Effector memory CD8-positive, alpha-beta T cell (primary cell): ENCODE measurements at regions not wholly inside any gene's neighbourhood (a gene's known extent, or its start where the extent isn't known, plus 50 kb on each side); places are given as distances from the start of the nearest gene placed in this dataset.
"Not testable (repeated sequence)": the region's sequence is repeated elsewhere in the genome, so short reads cannot be mapped to it uniquely, and the experiment has no call there.

Source experiments
- ATAC-seq: fragments of 150-1000 bp; cut with Tn5 transposase; replicated peaks from 2 replicates; pipeline ENCODE4 v1.10.0; 2021; ENCODE audit warnings: mild to moderate bottlenecking, moderate library complexity
- DNase-seq, 3 experiments: peaks; one replicate each; pipeline ENCODE4 v3.0.0; 2021
- H3K27ac Mint-ChIP-seq, 2 donors: one replicate each; pipeline ENCODE4 v1.8.0; 2022; ENCODE audit warnings: mild to moderate bottlenecking in 2 of 2, mixed read lengths in 2 of 2, moderate library complexity in 2 of 2
- H3K27me3 Mint-ChIP-seq, 2 donors: one replicate each; pipeline ENCODE4 v1.8.0; 2022; ENCODE audit warnings: mixed read lengths in 2 of 2
- H3K36me3 Mint-ChIP-seq: one replicate; pipeline ENCODE4 v1.8.0; 2022; ENCODE audit warnings: mild to moderate bottlenecking, moderate library complexity, mixed read lengths; ENCODE audit not compliant: insufficient read depth
- H3K4me1 Mint-ChIP-seq, 2 donors: one replicate each; pipeline ENCODE4 v1.8.0; 2022; ENCODE audit warnings: low read depth in 2 of 2, mixed read lengths in 2 of 2
- H3K4me3 Mint-ChIP-seq, 2 donors: one replicate each; pipeline ENCODE4 v1.8.0; 2022; ENCODE audit warnings: mild to moderate bottlenecking in 2 of 2, mixed read lengths in 2 of 2, moderate library complexity in 2 of 2
- H3K9me3 Mint-ChIP-seq, 2 donors: one replicate each; pipeline ENCODE4 v1.8.0; 2022; ENCODE audit warnings: mixed read lengths in 2 of 2

DNA sequence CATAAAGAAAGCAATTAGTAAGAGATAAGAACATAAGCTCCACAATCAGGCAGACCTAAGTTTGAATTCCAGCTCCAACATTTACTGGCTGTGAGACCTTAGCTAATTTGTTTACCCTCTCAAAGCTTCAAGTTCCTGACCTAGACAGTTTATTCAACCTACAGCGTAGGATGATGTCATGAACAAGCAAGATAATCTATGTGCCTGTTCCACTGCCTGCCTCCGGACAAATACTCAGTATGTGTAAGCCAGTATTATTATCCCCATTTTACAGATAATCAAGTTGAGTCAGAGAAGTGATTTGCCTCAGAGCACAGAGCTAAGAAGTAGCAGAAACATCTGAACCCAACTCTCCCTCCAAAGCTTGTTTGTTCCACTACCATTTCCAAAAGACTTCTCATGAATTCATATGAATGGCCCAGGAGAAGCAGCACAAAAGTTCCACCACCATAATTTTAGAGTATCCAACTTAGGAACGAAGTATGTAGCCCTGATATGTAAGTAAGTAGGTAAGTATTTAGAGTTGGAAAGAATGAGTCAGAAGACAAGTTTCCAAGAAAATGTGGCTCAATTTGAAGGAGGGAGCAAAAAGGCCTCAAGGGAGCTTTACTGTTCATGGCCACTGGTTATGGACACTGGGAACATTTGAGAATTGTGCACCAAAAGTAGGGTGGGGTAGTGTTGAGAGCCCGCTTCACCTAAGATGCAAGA lies 398.2 kb downstream of the NFIB start:
- ATAC-seq, result no peak
- Mint-ChIP-seq H3K27ac (no peak overlapping the region), H3K9me3 (peaks cover 0 to 13% of the 10 kb centered on the region in 2 donors), H3K27me3 (no peaks in the 10 kb centered on the region), H3K36me3 (no peaks in the 10 kb centered on the region), H3K4me3 (no peak overlapping the region), H3K4me1 (no peaks in the 10 kb centered on the region)
- no peak for DNase-seq

DNA sequence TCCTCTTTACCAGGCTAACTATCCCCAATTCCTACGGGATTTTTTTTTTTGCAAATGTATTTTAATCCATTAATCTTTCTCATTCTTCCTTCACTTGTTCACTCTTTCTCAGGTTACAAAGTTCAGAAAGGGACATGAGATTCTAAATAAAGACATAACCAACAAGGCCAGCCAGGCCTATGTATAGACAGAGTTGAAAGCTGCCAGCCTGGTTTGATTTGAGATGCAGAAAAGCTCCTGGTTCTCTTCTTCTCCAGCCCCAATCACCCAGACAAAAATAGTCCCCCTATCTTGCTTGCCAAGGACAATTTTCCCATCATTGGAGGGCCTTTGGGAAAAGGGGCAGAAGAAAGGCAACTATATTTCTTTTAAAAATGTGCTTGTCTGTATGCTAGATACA lies 398.8 kb downstream of the NFIB start:
- ATAC-seq, result no peak
- Mint-ChIP-seq H3K36me3 (no peaks in the 10 kb centered on the region), H3K27ac (no peak overlapping the region), H3K4me3 (no peak overlapping the region), H3K4me1 (no peaks in the 10 kb centered on the region), H3K27me3 (no peaks in the 10 kb centered on the region), H3K9me3 (peaks cover 0 to 13% of the 10 kb centered on the region in 2 donors)
- no peak for DNase-seq

DNA sequence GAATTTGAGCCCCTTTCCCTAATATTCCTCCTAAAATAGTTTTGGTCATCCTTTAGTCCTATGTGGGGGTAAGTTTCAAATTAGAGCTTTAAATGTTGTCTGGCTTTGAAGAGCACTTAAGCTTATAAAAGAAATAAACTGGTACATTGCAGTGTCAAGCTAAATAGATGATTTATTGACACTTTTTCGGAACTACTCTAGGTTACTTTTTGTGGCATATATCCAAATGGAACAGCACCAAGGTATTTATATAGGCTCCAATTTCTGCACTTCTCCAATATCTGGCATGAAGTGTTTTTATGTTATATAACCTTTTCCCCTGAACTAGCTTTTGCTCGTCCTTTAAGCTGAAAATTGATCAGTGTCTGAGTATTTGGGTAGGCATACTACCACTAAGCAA lies 402.5 kb downstream of the NFIB start:
- Mint-ChIP-seq H3K4me1 (no peaks in the 10 kb centered on the region), H3K36me3 (no peaks in the 10 kb centered on the region), H3K27me3 (no peaks in the 10 kb centered on the region), H3K9me3 (peaks cover 0 to 10% of the 10 kb centered on the region in 2 donors), H3K27ac (no peak overlapping the region), H3K4me3 (no peak overlapping the region)
- DNase-seq, result no peak
- no peak for ATAC-seq

DNA sequence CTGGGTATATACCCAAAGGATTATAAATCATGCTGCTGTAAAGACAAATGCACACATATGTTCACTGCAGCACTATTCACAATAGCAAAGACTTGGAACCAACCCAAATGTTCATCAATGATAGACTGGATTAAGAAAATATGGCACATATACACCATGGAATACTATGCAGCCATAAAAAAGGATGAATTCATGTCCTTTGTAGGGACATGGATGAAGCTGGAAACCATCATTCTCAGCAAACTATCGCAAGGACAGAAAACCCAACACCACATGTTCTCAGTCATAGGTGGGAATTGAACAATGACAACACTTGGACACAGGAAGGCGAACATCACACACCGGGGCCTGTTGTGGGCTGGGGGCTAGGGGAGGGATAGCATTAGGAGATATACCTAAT lies 406.1 kb downstream of the NFIB start:
- not testable (repeated sequence) for DNase-seq, H3K27me3 Mint-ChIP-seq, H3K4me1 Mint-ChIP-seq, H3K9me3 Mint-ChIP-seq, H3K27ac Mint-ChIP-seq, H3K4me3 Mint-ChIP-seq, ATAC-seq, H3K36me3 Mint-ChIP-seq

DNA sequence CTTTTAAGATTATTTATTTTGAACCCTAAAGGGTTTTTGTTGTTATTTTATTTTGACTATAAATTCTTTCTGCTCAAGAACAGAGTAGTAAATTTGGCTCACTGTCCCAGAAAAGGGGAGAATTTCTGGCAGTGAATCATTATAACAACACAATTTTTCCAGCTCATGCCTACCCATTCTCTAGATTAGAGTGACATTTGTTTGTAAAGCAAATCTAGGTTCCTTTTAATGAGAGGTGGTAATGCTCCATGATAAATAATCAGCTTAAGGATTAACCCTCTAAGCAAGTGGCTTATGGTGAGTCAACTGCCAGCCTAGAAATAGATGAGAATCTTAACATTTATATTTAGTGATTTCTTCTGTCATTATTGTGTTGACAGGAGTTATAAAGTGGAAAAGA lies 409.2 kb downstream of the NFIB start:
- Mint-ChIP-seq H3K9me3 (peaks cover 0 to 5% of the 10 kb centered on the region in 2 donors), H3K4me3 (no peak overlapping the region), H3K4me1 (no peaks in the 10 kb centered on the region), H3K27ac (no peak overlapping the region), H3K36me3 (no peaks in the 10 kb centered on the region), H3K27me3 (no peaks in the 10 kb centered on the region)
- ATAC-seq (no peak), DNase-seq (no peak)

DNA sequence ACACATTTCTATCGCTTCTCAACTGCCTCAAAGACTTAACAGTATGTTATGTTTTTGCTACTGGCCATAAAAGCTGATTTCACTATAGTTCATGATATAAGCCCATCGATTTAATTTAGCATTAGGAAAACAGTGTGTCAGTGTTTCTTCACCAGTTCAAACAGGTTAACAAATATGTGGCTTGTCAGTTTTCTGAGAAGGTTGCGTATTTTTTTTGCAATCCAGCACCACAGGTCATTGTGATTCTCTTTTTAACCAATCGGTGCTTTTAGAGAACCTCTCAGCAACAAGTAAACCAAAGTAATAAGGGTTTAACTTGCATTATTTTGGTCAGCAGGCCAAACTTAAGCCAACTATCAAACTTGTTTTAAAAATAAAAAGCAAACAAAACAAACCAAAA lies 409.6 kb downstream of the NFIB start:
- ATAC-seq (no peak), DNase-seq (no peak)
- H3K27ac Mint-ChIP-seq, result no peak overlapping the region
- H3K4me3 Mint-ChIP-seq, result no peak overlapping the region
- H3K36me3 Mint-ChIP-seq, result no peaks in the 10 kb centered on the region
- H3K4me1 Mint-ChIP-seq, result no peaks in the 10 kb centered on the region
- peaks cover 0 to 6% of the 10 kb centered on the region in 2 donors for H3K9me3 Mint-ChIP-seq
- no peaks in the 10 kb centered on the region for H3K27me3 Mint-ChIP-seq

DNA sequence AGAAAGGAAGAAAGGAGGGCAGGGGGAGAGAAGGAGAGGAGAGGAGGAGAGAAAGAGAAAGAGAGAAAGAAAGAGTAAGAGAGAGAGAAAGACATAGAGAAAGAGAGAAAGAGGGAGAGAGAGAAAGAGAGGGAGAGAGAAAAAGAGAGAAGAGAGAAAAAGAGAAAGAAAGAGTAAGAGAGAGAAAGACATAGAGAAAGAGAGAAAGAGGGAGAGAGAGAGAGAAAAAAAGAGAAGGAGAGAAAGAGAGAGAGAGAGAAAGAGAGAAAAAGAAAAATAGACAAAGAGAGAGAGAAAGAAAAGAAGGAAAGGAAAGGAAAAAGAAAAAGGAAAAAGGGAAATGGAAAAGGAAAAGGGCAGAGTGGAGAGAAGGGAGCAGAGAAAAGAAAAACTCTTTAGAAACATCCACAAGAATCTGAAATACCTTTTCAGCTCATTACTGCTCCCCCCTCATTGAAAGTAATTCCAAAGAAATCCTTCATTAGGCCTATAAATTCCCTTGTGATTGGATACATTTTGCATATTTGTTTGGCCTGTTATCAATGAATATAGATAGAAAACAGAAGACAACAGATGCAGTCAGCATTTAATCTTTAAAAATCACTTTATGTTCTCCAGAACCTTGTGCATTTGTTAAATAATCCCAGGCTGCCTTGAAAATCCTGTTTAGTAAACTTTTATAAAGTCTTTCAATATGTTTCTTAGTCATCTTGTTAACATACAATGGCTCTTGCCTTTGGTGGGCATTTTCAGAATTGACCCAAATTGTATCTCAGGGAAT lies 411.5 kb downstream of the NFIB start:
- DNase-seq (no peak), ATAC-seq (no peak)
- Mint-ChIP-seq H3K36me3 (no peaks in the 10 kb centered on the region), H3K27me3 (no peaks in the 10 kb centered on the region), H3K4me1 (no peaks in the 10 kb centered on the region), H3K27ac (no peak overlapping the region), H3K4me3 (no peak overlapping the region), H3K9me3 (peaks cover 0 to 5% of the 10 kb centered on the region in 2 donors)

DNA sequence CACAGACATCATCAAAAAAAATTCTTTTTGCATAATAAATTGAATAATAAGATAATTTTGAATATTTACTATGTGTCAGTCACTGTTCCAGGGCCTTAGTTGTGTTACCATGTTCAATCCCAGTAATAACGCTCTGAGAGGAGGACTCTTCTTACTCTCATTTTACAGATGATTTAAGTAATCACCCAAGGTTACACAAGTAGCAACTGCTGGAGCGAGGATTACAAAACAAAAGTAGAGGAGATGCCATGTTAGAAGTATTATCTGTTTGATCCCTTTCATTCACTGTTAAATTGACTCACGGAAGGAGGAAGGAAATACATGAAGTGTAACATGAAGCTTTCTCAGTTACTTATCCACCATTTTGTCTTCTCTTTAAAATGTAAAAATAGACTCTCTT lies 412.8 kb downstream of the NFIB start:
- Mint-ChIP-seq H3K4me3 (no peak overlapping the region), H3K4me1 (no peaks in the 10 kb centered on the region), H3K27ac (no peak overlapping the region), H3K36me3 (no peaks in the 10 kb centered on the region), H3K9me3 (peaks cover 0 to 5% of the 10 kb centered on the region in 2 donors), H3K27me3 (no peaks in the 10 kb centered on the region)
- DNase-seq (no peak), ATAC-seq (no peak)

DNA sequence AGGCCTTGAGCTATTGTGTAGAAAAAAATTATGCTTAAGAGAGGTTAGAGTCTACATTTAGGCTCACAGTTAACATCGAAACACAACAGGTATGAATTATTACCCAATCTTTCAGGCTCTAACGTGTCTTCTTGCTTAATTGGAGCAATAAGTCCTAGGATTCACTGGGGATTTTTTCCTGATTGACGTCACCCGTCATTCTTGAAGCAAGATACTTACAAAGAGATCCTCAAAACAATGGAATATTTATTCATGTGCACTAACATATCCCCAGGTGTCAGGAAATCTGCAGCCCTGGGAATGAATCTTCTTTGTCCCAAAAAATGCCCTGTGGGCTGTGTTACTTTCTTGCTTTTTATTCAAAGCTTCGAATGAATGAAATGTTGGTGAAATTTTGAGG lies 413.5 kb downstream of the NFIB start:
- Mint-ChIP-seq H3K27ac (no peak overlapping the region), H3K9me3 (peaks cover 0 to 5% of the 10 kb centered on the region in 2 donors), H3K27me3 (no peaks in the 10 kb centered on the region), H3K4me3 (no peak overlapping the region), H3K4me1 (no peaks in the 10 kb centered on the region), H3K36me3 (no peaks in the 10 kb centered on the region)
- ATAC-seq (no peak), DNase-seq (no peak)

DNA sequence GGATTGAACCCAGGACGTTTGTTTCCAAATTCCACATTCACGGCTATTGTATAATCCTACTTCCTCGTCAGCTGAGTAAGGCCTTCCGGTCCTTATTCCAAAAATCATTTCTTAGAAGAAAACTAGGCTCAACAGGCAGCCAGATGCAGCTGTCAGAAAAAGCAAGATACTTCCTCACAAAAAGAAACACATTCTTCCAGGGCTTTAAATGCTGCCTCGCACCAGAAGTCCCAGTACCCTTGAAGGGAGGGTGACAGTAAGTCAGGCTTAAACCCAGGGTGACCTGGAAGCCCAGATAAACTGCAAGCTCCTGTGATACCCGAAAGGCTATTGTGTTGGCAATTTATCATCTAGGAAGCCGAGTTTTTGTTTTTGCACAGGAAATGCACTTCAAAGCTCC lies 414.0 kb downstream of the NFIB start:
- Mint-ChIP-seq H3K4me3 (no peak overlapping the region), H3K27ac (no peak overlapping the region), H3K9me3 (peaks cover 0 to 5% of the 10 kb centered on the region in 2 donors), H3K4me1 (no peaks in the 10 kb centered on the region), H3K27me3 (no peaks in the 10 kb centered on the region), H3K36me3 (no peaks in the 10 kb centered on the region)
- ATAC-seq (no peak), DNase-seq (no peak)

DNA sequence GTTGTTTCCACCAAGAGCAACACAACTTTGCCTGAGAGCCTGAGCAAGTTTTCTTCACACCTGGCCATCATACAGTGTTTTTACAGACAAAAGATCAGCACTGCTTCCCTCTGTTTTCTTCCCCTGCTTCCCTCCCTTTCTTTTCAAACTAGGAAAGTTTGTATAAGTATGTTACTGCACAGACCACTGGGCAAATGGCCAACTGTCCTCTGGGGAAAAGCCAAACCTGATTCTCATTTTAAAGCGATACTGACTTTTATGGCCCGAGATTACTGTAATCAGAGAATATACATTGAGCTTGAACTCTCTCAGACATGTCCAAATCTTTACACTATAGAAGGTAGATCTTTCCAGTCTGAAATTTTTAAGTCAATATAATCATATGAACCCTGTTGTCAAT lies 415.0 kb downstream of the NFIB start:
- ATAC-seq (no peak), DNase-seq (no peak)
- H3K9me3 Mint-ChIP-seq, result peaks cover 0 to 6% of the 10 kb centered on the region in 2 donors
- H3K27ac Mint-ChIP-seq, result no peak overlapping the region
- H3K36me3 Mint-ChIP-seq, result no peaks in the 10 kb centered on the region
- no peaks in the 10 kb centered on the region for H3K4me1 Mint-ChIP-seq
- no peak overlapping the region for H3K4me3 Mint-ChIP-seq
- no peaks in the 10 kb centered on the region for H3K27me3 Mint-ChIP-seq

DNA sequence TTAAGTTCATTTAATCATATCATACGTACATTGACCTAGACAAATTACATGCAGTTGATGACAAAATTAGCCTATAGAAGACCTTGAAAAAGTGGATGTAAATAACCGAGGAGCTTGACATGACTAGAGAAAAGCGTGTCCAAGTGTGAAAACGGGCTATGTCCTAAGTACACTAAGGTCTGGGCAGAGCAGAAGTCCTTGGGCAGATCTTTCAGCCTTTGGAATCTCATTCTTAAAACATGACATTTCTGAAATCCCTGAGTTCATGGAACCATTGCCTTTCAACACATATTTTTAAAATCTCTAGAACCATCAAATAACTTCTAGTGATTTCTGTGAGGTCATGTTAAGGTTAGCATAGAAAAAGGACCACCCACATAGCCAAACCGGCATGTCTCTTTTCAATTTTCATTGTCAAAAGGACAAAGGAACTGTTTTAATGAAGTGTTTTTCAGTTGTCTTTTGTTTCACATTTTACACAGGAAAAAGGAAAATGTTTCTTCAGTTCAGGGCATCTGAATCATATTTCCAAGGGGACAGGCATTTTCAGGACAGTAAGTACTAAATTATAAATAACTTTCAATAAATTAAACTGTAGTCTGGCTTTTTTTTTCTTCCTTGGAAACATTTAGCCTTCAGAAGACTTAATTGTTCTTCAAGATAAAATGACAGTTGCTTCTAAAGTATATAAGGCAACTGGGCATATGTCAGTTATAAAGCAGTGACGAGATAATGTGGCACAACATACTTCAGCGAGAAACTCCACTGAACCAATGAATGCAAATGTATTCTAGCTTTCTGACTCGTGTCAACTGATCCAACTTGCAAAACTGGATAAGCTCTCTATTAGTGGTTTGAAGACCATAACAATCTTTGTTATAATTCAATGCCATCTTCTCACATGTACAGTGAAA lies 416.8 kb downstream of the NFIB start:
- Mint-ChIP-seq H3K4me3 (no peak overlapping the region), H3K27ac (no peak overlapping the region), H3K36me3 (no peaks in the 10 kb centered on the region), H3K4me1 (no peaks in the 10 kb centered on the region), H3K9me3 (peaks cover 0 to 5% of the 10 kb centered on the region in 2 donors), H3K27me3 (no peaks in the 10 kb centered on the region)
- ATAC-seq, result no peak
- no peak for DNase-seq

DNA sequence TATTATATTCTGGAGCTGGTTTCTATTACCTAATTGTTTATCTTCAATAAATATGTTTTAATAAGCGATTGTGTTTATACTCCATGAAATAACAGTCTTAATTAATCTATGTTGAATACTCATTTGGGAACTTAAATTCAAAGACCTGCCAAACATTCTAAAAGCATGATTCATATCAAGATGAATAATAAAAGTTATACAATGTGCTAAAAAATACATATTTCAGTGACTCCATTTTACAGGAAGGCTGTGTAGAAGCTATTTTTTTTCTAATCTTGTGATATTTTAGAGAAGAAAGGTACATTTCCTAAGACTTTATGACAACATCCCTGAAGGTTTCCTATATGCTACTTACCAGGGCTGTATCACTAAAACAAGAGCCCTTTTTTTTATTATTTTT lies 417.9 kb downstream of the NFIB start:
- Mint-ChIP-seq H3K9me3 (peaks cover 0 to 3% of the 10 kb centered on the region in 2 donors), H3K4me3 (no peak overlapping the region), H3K4me1 (no peaks in the 10 kb centered on the region), H3K27me3 (no peaks in the 10 kb centered on the region), H3K36me3 (no peaks in the 10 kb centered on the region), H3K27ac (no peak overlapping the region)
- no peak for ATAC-seq
- DNase-seq, result no peak
